ENCODE measurements at regions not wholly inside any gene's neighbourhood (a gene's known extent, or its start where the extent isn't known, plus 50 kb on each side); places are given as distances from the start of the nearest gene placed in this dataset.

DNA sequence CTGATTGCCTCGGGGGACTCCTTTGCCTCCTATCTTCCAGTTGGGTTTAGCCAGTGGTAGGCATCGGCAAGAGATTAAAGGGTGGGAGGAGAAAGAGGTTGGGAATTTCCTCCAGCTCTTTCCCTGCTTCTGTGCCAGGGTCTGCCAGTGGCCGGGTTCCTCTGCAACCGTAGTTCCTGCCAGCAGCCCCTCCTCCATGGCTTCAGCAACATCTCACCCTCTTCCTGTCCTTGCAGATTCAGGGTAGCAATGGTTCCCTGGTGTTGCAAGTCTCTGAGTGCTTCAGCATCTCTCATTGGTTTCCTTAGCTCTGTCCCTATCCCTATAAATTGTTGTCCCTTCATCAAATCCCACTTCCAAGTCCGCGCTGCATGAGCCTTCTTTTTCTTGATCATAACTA lies 223.1 kb upstream of the JUN start:
- DNase-seq (ENCODE audit: low spot score), result no peak
- TF ChIP-seq, protein P1, sequence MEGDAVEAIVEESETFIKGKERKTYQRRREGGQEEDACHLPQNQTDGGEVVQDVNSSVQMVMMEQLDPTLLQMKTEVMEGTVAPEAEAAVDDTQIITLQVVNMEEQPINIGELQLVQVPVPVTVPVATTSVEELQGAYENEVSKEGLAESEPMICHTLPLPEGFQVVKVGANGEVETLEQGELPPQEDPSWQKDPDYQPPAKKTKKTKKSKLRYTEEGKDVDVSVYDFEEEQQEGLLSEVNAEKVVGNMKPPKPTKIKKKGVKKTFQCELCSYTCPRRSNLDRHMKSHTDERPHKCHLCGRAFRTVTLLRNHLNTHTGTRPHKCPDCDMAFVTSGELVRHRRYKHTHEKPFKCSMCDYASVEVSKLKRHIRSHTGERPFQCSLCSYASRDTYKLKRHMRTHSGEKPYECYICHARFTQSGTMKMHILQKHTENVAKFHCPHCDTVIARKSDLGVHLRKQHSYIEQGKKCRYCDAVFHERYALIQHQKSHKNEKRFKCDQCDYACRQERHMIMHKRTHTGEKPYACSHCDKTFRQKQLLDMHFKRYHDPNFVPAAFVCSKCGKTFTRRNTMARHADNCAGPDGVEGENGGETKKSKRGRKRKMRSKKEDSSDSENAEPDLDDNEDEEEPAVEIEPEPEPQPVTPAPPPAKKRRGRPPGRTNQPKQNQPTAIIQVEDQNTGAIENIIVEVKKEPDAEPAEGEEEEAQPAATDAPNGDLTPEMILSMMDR (IDR thresholded peaks at IDR 0.05; ENCODE audit: extremely low read depth, insufficient read depth, missing control alignments), result no peak
- in situ Hi-C loops (cut with MboI; ENCODE audit: low pct_unique_long_range_greater_than_20kb, low sequenced_read_pairs, unreplicated experiment), result loop anchor here (25.0 kb wide), 1 partner anchor 195 kb away; no protein-coding TSS in a partner anchor

DNA sequence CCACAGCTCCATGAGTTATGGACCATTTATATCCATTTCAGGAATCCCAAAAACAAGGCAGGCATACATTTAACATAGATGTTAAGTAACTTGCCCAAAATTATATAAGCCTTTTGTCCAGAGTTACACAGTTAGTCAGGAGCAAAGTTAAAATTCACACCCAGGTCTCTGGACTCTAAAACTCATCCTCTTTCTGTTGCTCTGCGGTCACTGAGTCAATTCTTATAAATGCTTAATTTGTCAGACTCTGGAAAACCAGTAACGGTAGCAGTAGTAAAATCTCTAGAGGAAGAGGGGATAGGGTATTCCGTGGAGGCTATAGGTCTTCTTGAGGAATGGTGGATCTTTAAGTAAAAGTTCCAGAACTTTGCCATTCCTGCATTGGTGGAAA lies 223.6 kb upstream of the JUN start:
- DNase-seq (ENCODE audit: low spot score), result no peak
- in situ Hi-C loops (cut with MboI; ENCODE audit: low pct_unique_long_range_greater_than_20kb, low sequenced_read_pairs, unreplicated experiment), result loop anchor here (25.0 kb wide), 1 partner anchor 195 kb away; no protein-coding TSS in a partner anchor
- TF ChIP-seq, protein P1 (IDR thresholded peaks at IDR 0.05; ENCODE audit: extremely low read depth, insufficient read depth, missing control alignments), result no peak

DNA sequence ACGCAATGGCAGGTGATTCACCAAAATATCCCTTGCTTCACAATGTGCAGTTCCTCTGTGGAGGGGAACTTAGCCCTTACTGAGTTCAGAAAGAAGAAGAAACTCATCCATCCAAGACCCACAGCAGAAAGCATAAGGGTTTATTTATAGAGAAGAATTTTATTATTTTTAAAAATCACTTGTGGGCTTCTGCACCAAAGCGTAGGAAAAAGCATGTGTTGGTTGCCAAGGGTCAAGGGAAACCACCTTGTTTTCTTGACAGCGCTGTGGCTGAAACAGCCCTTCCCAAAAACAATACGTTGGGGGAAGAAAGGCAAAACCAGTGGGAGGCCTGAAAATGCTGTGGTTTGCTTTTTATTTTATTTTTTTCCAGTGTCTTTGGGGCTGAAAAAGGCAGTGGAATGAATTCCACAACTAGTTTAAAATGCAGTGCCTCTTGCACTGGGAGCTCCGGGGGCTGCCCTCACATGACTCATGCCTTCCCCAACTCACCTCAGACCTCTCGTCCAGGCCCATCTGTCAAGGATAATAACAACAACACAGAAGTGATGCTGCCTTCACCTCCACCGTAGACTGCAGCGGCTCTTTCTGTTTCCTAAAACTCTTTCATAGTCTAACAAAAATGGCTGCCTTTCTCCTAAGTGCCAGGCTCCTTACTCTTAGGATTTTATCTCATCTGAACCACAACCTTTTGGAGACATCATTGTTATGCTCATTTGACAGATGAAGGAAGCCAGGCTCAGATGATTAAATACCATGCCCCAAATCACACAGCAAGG lies 224.2 kb upstream of the JUN start:
- in situ Hi-C loops (cut with MboI; ENCODE audit: low pct_unique_long_range_greater_than_20kb, low sequenced_read_pairs, unreplicated experiment), result loop anchor here (25.0 kb wide), 1 partner anchor 196 kb away; no protein-coding TSS in a partner anchor
- DNase-seq (ENCODE audit: low spot score), result no peak
- TF ChIP-seq, protein P1 (IDR thresholded peaks at IDR 0.05; ENCODE audit: extremely low read depth, insufficient read depth, missing control alignments), result no peak

DNA sequence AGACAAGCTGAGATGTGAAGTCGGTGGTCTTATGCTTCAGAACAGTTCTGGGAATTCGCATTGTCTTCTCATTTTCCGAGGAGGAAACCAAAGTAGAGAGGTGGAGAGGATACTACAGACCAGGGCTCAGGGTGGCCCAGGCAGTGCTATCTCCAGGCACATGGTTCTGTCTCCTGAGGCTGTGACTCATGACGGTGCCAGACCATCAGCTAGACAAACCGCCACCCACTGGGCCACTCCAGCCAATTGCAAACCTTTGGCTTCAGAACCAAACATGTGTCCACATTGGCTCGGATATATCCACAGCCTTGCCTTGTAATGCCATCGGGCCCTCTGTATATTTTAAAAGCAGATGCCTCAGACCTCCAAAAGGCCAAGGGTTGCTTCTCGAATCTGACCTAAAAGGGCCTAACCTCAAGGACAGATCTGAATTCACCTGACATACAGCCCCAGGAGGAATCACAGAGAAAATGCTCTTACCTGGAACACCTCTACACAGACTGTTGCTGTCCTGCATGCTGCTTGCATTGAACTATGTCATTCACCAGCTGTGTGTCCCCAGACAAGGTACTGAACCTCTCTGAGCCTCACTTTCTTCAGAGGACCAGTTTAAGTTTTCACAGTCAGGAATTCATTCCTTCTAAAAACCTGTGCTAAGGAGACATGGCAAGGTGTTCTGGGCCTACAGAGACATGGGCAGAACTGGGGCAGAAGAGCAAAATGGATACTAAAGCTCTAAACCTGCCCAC lies 224.9 kb upstream of the JUN start:
- in situ Hi-C loops (cut with MboI; ENCODE audit: low pct_unique_long_range_greater_than_20kb, low sequenced_read_pairs, unreplicated experiment), result loop anchor here (25.0 kb wide), 1 partner anchor 196 kb away; no protein-coding TSS in a partner anchor
- no peak for DNase-seq (ENCODE audit: low spot score)
- TF ChIP-seq, protein P1 (IDR thresholded peaks at IDR 0.05; ENCODE audit: extremely low read depth, insufficient read depth, missing control alignments), result no peak

DNA sequence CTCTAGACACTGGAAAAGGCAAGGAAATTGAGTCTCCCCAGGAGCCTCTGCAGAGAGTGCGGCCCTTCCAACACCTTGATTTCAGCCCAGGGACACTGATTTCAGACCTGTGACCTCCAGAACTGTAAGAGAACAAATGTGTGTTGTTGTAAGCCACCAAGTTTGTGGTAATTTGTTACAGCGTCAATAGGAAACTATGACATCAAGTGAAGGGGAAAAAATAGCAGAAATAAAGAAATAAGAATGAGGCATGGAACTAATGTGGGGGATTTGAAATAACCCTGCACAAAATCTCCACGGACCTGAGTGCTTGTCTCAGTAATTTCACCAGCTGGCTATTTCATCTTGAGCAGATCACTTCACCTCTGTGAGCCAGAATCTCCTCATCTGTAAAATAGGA lies 227.8 kb upstream of the JUN start:
- in situ Hi-C loops (cut with MboI; ENCODE audit: low pct_unique_long_range_greater_than_20kb, low sequenced_read_pairs, unreplicated experiment), result loop anchor here (25.0 kb wide), 1 partner anchor 199 kb away; no protein-coding TSS in a partner anchor
- no peak for DNase-seq (ENCODE audit: low spot score)
- TF ChIP-seq, protein P1 (IDR thresholded peaks at IDR 0.05; ENCODE audit: extremely low read depth, insufficient read depth, missing control alignments), result no peak

DNA sequence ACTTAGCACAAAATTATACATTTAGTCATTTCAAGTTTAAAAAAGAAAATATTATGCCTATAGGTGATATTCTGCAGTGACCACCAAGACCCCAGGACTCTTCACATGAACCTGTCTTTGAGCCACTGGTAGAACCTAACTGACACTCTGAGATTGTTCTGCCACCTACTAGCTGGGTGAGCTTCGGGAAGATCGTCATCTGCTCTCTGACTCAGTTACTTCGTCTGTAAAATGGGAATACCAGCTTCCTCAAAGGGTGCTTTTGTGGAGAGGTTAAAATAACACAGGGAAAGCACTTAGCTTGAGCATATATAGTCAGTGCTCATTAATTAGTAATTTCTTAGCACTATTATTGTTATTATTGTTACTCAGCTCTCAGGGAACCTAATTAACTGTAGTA lies 228.5 kb upstream of the JUN start:
- TF ChIP-seq, protein P1 (IDR thresholded peaks at IDR 0.05; ENCODE audit: extremely low read depth, insufficient read depth, missing control alignments), result no peak
- DNase-seq (ENCODE audit: low spot score), result no peak
- in situ Hi-C loops (cut with MboI; ENCODE audit: low pct_unique_long_range_greater_than_20kb, low sequenced_read_pairs, unreplicated experiment), result loop anchor here (25.0 kb wide), 1 partner anchor 200 kb away; no protein-coding TSS in a partner anchor
